Fibroblast of lung (primary cell): ENCODE measurements at regions not wholly inside any gene's neighbourhood (a gene's known extent, or its start where the extent isn't known, plus 50 kb on each side); places are given as distances from the start of the nearest gene placed in this dataset.

ENCODE experiments used
- DNase-seq, 2 donors: peaks; one replicate each; pipeline versions ENCODE4 v3.0.0 to v3.0.0-alpha.2; 2010; ENCODE audit warnings: low read depth in 2 of 2
- H2AFZ ChIP-seq: 2 replicates; pipeline ENCODE4 v1.5.1; 2012; ENCODE audit warnings: low read length, control low read depth, inconsistent platforms
- H3K27ac ChIP-seq: 2 replicates; pipeline ENCODE4 v1.5.1; 2011; ENCODE audit warnings: low read length, control low read depth; ENCODE audit not compliant: insufficient read depth
- H3K27me3 ChIP-seq: 2 replicates; pipeline ENCODE4 v1.5.1; 2011; ENCODE audit warnings: mild to moderate bottlenecking, low read length; ENCODE audit not compliant: control insufficient read depth, insufficient read depth
- H3K36me3 ChIP-seq: 2 replicates; pipeline ENCODE4 v1.5.1; 2011; ENCODE audit warnings: low read length; ENCODE audit not compliant: control insufficient read depth, insufficient read depth
- H3K4me1 ChIP-seq: 2 replicates; pipeline ENCODE4 v1.5.1; 2011; ENCODE audit warnings: low read length; ENCODE audit not compliant: control insufficient read depth, insufficient read depth; ENCODE audit errors: extremely low read depth
- H3K4me2 ChIP-seq: 2 replicates; pipeline ENCODE4 v1.5.1; 2011; ENCODE audit warnings: low read length, control low read depth; ENCODE audit not compliant: insufficient read depth; ENCODE audit errors: extremely low read depth
- H3K4me3 ChIP-seq, 4 experiments: fragments of 200-600 bp in 1 of 4; sonication (generic) in 1 of 4; replicated peaks in 1 of 4; 2 replicates each; pipeline ENCODE4 v1.5.1; 2011 to 2016; ENCODE audit warnings: low read length in 4 of 4, low read depth in 3 of 4, mild to moderate bottlenecking in 3 of 4, control low read depth in 2 of 4, inconsistent platforms in 1 of 4, mixed read lengths in 1 of 4; ENCODE audit not compliant: insufficient read depth in 1 of 4; ENCODE audit errors: control extremely low read depth in 1 of 4
- H3K79me2 ChIP-seq: 2 replicates; pipeline ENCODE4 v1.5.1; 2012; ENCODE audit warnings: mild to moderate bottlenecking, low read length, inconsistent platforms; ENCODE audit not compliant: control insufficient read depth, insufficient read depth
- H3K9ac ChIP-seq: 2 replicates; pipeline ENCODE4 v1.5.1; 2011; ENCODE audit warnings: mild to moderate bottlenecking, low read length, control low read depth; ENCODE audit not compliant: insufficient read depth
- H3K9me3 ChIP-seq: 2 replicates; pipeline ENCODE4 v1.5.1; 2012; ENCODE audit warnings: low read depth, low read length; ENCODE audit not compliant: control insufficient read depth, insufficient read depth
- H4K20me1 ChIP-seq: 2 replicates; pipeline ENCODE4 v1.5.1; 2011; ENCODE audit warnings: low read length; ENCODE audit not compliant: control insufficient read depth, insufficient read depth; ENCODE audit errors: extremely low read depth
- EZH2 ChIP-seq: IDR thresholded peaks from 2 replicates; pipeline ENCODE4 v1.5.1; 2012; ENCODE audit warnings: low read length, control low read depth, mild to moderate bottlenecking; ENCODE audit errors: missing control alignments
- TF ChIP-seq, protein P1 (sequence below), 2 donors: IDR thresholded peaks in 1 of 2; conservative IDR thresholded peaks in 1 of 2; 1 replicate in 1 of 2; 2 replicates in 1 of 2; pipeline ENCODE4 v1.5.1; 2011 to 2012; ENCODE audit warnings: low read length in 2 of 2, control low read depth in 1 of 2, inconsistent platforms in 1 of 2, low read depth in 1 of 2, mild to moderate bottlenecking in 1 of 2

DNA sequence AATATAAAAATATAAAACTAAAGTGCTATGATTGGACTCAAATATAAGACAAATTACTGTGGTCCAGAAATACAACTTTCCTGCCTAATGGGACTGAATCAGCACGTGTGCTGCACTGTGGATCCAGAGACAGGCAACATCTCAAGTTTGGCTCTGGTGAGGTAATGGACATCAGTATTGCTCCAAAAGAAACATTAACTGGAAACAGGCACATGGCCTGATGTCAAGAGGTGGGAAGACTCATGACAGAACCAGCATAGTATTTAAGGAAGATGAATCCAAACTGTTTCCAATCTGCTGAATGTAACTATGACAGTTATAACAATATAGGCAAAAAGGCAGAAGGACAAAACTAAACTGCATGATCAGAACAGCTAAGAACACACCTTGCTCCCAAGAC lies 354.6 kb downstream of the FSIP2 start:
- Histone ChIP-seq H3K9me3 (no peaks in the 10 kb centered on the region), H3K79me2 (no peaks in the 10 kb centered on the region), H3K27me3 (no peaks in the 10 kb centered on the region), H4K20me1 (no peaks in the 10 kb centered on the region), H3K9ac (no peak overlapping the region), H3K4me1 (no peaks in the 10 kb centered on the region), H3K36me3 (no peaks in the 10 kb centered on the region), H2AFZ (no peak overlapping the region), H3K4me2 (no peak overlapping the region), H3K4me3 (no peak overlapping the region), H3K27ac (no peak overlapping the region)
- TF ChIP-seq, protein P1, sequence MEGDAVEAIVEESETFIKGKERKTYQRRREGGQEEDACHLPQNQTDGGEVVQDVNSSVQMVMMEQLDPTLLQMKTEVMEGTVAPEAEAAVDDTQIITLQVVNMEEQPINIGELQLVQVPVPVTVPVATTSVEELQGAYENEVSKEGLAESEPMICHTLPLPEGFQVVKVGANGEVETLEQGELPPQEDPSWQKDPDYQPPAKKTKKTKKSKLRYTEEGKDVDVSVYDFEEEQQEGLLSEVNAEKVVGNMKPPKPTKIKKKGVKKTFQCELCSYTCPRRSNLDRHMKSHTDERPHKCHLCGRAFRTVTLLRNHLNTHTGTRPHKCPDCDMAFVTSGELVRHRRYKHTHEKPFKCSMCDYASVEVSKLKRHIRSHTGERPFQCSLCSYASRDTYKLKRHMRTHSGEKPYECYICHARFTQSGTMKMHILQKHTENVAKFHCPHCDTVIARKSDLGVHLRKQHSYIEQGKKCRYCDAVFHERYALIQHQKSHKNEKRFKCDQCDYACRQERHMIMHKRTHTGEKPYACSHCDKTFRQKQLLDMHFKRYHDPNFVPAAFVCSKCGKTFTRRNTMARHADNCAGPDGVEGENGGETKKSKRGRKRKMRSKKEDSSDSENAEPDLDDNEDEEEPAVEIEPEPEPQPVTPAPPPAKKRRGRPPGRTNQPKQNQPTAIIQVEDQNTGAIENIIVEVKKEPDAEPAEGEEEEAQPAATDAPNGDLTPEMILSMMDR (conservative IDR thresholded peaks at IDR 0.05 in 1 of 2, IDR thresholded peaks at IDR 0.05 in 1 of 2; ENCODE audit: low read depth in 1 of 2, low read length in 2 of 2): no peak
- TF ChIP-seq EZH2: no peak
- DNase-seq: peak in 1 of 2 donors; percentile 4

GRCh38 chr2:186098821-186099220 lies 360.2 kb downstream of the FSIP2 start:
- Histone ChIP-seq H3K9ac (no peak overlapping the region), H4K20me1 (no peaks in the 10 kb centered on the region), H3K79me2 (no peaks in the 10 kb centered on the region), H3K36me3 (no peaks in the 10 kb centered on the region), H3K4me3 (no peak overlapping the region), H3K27ac (no peak overlapping the region), H3K4me1 (no peaks in the 10 kb centered on the region), H3K9me3 (no peaks in the 10 kb centered on the region), H3K27me3 (no peaks in the 10 kb centered on the region), H2AFZ (no peak overlapping the region), H3K4me2 (no peak overlapping the region)
- TF ChIP-seq, protein P1 (conservative IDR thresholded peaks at IDR 0.05 in 1 of 2, IDR thresholded peaks at IDR 0.05 in 1 of 2; ENCODE audit: low read depth in 1 of 2, low read length in 2 of 2): no peak
- no peak for TF ChIP-seq EZH2
- DNase-seq: peak in 1 of 2 donors; percentile 83

DNA sequence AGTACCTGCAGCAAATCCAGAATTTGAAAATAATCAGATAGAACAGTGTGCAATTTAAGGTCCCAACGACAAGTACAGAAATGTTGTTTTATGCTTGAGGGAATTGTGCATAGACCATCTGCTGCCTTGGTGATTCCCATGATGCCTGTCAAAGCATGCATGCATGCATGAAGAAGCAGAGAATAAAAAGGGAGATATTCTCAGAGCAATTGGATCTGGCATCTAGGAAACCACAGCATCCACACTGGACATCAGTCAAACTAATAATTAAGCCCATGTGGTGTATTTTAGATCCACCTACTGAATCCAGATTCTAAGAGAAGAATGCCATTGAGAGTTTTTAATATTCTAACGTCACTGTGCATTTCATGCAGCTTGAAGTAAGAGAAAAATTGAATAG lies 361.2 kb downstream of the FSIP2 start:
- H3K79me2 ChIP-seq: no peaks in the 10 kb centered on the region
- H3K4me1 ChIP-seq: no peaks in the 10 kb centered on the region
- no peak overlapping the region for H2AFZ ChIP-seq
- no peak overlapping the region for H3K9ac ChIP-seq
- no peak overlapping the region for H3K4me3 ChIP-seq
- TF ChIP-seq EZH2: no peak
- TF ChIP-seq, protein P1 (conservative IDR thresholded peaks at IDR 0.05 in 1 of 2, IDR thresholded peaks at IDR 0.05 in 1 of 2; ENCODE audit: low read depth in 1 of 2, low read length in 2 of 2): no peak
- H3K27me3 ChIP-seq: no peaks in the 10 kb centered on the region
- no peaks in the 10 kb centered on the region for H4K20me1 ChIP-seq
- H3K9me3 ChIP-seq: no peaks in the 10 kb centered on the region
- no peak overlapping the region for H3K27ac ChIP-seq
- no peaks in the 10 kb centered on the region for H3K36me3 ChIP-seq
- no peak for DNase-seq
- H3K4me2 ChIP-seq: no peak overlapping the region
